CD8-positive, alpha-beta memory T cell (primary cell): ENCODE measurements at regions not wholly inside any gene's neighbourhood (a gene's known extent, or its start where the extent isn't known, plus 50 kb on each side); places are given as distances from the start of the nearest gene placed in this dataset.

Source experiments
- CTCF ChIA-PET: fragments of 350-600 bp; sonication (Branson Sonifier 250); formaldehyde crosslinking; loops from one replicate; lab custom pipeline; 2021; ENCODE audit warnings: antibody characterized with exemption; lab: Charles Lee
- POLR2A ChIA-PET: fragments of 350-600 bp; sonication (Branson Sonifier 250); formaldehyde crosslinking; loops from one replicate; lab custom pipeline; 2021; ENCODE audit warnings: antibody characterized with exemption; lab: Charles Lee
- DNase-seq, 5 donors: peaks; one replicate each; pipeline versions ENCODE4 v3.0.0 to v3.0.0-alpha.2; 2020 to 2022; ENCODE audit warnings: mixed read lengths in 1 of 5
- H3K27ac ChIP-seq: one replicate; pipeline ENCODE4 v1.7.0; 2013; ENCODE audit warnings: low read depth, mild to moderate bottlenecking, low read length, moderate library complexity
- H3K27me3 ChIP-seq: 2 replicates; pipeline ENCODE4 v1.7.0; 2013; ENCODE audit warnings: low read length, mild to moderate bottlenecking; ENCODE audit not compliant: insufficient read depth, poor library complexity, severe bottlenecking
- H3K36me3 ChIP-seq: 2 replicates; pipeline ENCODE4 v1.7.0; 2013; ENCODE audit warnings: mild to moderate bottlenecking, low read length, moderate library complexity; ENCODE audit not compliant: insufficient read depth
- H3K4me1 ChIP-seq: 2 replicates; pipeline ENCODE4 v1.7.0; 2013; ENCODE audit warnings: mild to moderate bottlenecking, low read length, moderate library complexity; ENCODE audit not compliant: insufficient read depth
- H3K4me3 ChIP-seq: 2 replicates; pipeline ENCODE4 v1.7.0; 2013; ENCODE audit warnings: mild to moderate bottlenecking, low read length
- H3K9me3 ChIP-seq: 2 replicates; pipeline ENCODE4 v1.7.0; 2013; ENCODE audit warnings: mild to moderate bottlenecking, low read length
- H3K27ac Mint-ChIP-seq, 8 donors: one replicate each; pipeline ENCODE4 v1.8.0; 2020 to 2021; ENCODE audit warnings: mixed read lengths in 8 of 8, mild to moderate bottlenecking in 6 of 8, inconsistent platforms in 3 of 8, moderate library complexity in 3 of 8
- H3K27me3 Mint-ChIP-seq, 2 donors: one replicate each; pipeline ENCODE4 v1.8.0; 2020 to 2021; ENCODE audit warnings: mixed read lengths in 2 of 2, mild to moderate bottlenecking in 1 of 2, moderate library complexity in 1 of 2
- H3K36me3 Mint-ChIP-seq, 3 donors: one replicate each; pipeline ENCODE4 v1.8.0; 2020 to 2021; ENCODE audit warnings: mixed read lengths in 3 of 3, inconsistent platforms in 1 of 3, mild to moderate bottlenecking in 1 of 3
- H3K4me1 Mint-ChIP-seq, 3 donors: one replicate each; pipeline ENCODE4 v1.8.0; 2020 to 2021; ENCODE audit warnings: mixed read lengths in 3 of 3, inconsistent platforms in 1 of 3, mild to moderate bottlenecking in 1 of 3
- H3K4me3 Mint-ChIP-seq, 7 donors: one replicate each; pipeline ENCODE4 v1.8.0; 2020 to 2021; ENCODE audit warnings: mixed read lengths in 7 of 7, mild to moderate bottlenecking in 6 of 7, moderate library complexity in 4 of 7, inconsistent platforms in 2 of 7
- H3K9me3 Mint-ChIP-seq, 5 donors: one replicate each; pipeline ENCODE4 v1.8.0; 2020 to 2022; ENCODE audit warnings: mixed read lengths in 5 of 5, mild to moderate bottlenecking in 3 of 5, moderate library complexity in 2 of 5, inconsistent platforms in 1 of 5

- Histone ChIP-seq H3K27me3 (no peaks in the 10 kb centered on the region), H3K4me3 (no peak overlapping the region), H3K27ac (no peak overlapping the region), H3K9me3 (no peaks in the 10 kb centered on the region), H3K4me1 (no peaks in the 10 kb centered on the region), H3K36me3 (no peaks in the 10 kb centered on the region)
- H3K27me3 Mint-ChIP-seq, result peaks cover 3% of the 10 kb centered on the region in 2 donors
- no peaks in the 10 kb centered on the region for H3K36me3 Mint-ChIP-seq
- H3K9me3 Mint-ChIP-seq, result peaks cover 17 to 31% (median 28%) of the 10 kb centered on the region in 5 donors
- H3K4me1 Mint-ChIP-seq, result no peaks in the 10 kb centered on the region
- H3K4me3 Mint-ChIP-seq, result no peak overlapping the region
- no peak overlapping the region for H3K27ac Mint-ChIP-seq
- POLR2A ChIA-PET, result no interaction called here
- CTCF ChIA-PET, result no interaction called here
- DNase-seq, result no peak
Observed at GRCh38 chr19:31863122-31863521, 482.3 kb upstream of the ZNF507 start.

- H3K4me3 ChIP-seq, result no peak overlapping the region
- Mint-ChIP-seq H3K4me1 (no peaks in the 10 kb centered on the region), H3K4me3 (no peak overlapping the region), H3K27ac (no peak overlapping the region), H3K9me3 (peaks cover 0 to 14% (median 6%) of the 10 kb centered on the region in 5 donors), H3K36me3 (no peaks in the 10 kb centered on the region), H3K27me3 (no peaks in the 10 kb centered on the region)
- no peaks in the 10 kb centered on the region for H3K36me3 ChIP-seq
- H3K27ac ChIP-seq, result no peak overlapping the region
- H3K27me3 ChIP-seq, result no peaks in the 10 kb centered on the region
- H3K9me3 ChIP-seq, result no peaks in the 10 kb centered on the region
- no peak for DNase-seq
- ChIA-PET CTCF (no interaction called here), POLR2A (no interaction called here)
- no peaks in the 10 kb centered on the region for H3K4me1 ChIP-seq
Observed at GRCh38 chr19:31874313-31874712, 471.1 kb upstream of the ZNF507 start.

GRCh38 chr19:31875591-31875990, 469.8 kb upstream of the ZNF507 start:
- Histone ChIP-seq H3K27me3 (no peaks in the 10 kb centered on the region), H3K4me1 (no peaks in the 10 kb centered on the region), H3K9me3 (no peaks in the 10 kb centered on the region), H3K4me3 (no peak overlapping the region), H3K27ac (no peak overlapping the region), H3K36me3 (no peaks in the 10 kb centered on the region)
- Mint-ChIP-seq H3K4me3 (no peak overlapping the region), H3K9me3 (peaks cover 0 to 14% (median 6%) of the 10 kb centered on the region in 5 donors), H3K27me3 (no peaks in the 10 kb centered on the region), H3K27ac (no peak overlapping the region), H3K4me1 (no peaks in the 10 kb centered on the region), H3K36me3 (no peaks in the 10 kb centered on the region)
- ChIA-PET POLR2A (no interaction called here), CTCF (no interaction called here)
- no peak for DNase-seq

GRCh38 chr19:31880283-31880682, 465.1 kb upstream of the ZNF507 start:
- no peak for DNase-seq
- no peaks in the 10 kb centered on the region for H3K4me1 ChIP-seq
- Mint-ChIP-seq H3K27me3 (peaks cover 0 to 4% of the 10 kb centered on the region in 2 donors), H3K27ac (no peak overlapping the region), H3K4me1 (no peaks in the 10 kb centered on the region), H3K4me3 (no peak overlapping the region), H3K9me3 (peaks cover 0 to 12% (median 8%) of the 10 kb centered on the region in 5 donors), H3K36me3 (peaks cover 0 to 2% (median 0%) of the 10 kb centered on the region in 3 donors)
- H3K36me3 ChIP-seq, result no peaks in the 10 kb centered on the region
- H3K27me3 ChIP-seq, result no peaks in the 10 kb centered on the region
- no peak overlapping the region for H3K27ac ChIP-seq
- H3K4me3 ChIP-seq, result no peak overlapping the region
- CTCF ChIA-PET, result no interaction called here
- H3K9me3 ChIP-seq, result no peaks in the 10 kb centered on the region
- POLR2A ChIA-PET, result no interaction called here

GRCh38 chr19:31881988-31882387, 463.4 kb upstream of the ZNF507 start:
- no peak overlapping the region for H3K27ac ChIP-seq
- H3K27me3 Mint-ChIP-seq, result peaks cover 0 to 4% of the 10 kb centered on the region in 2 donors
- DNase-seq, result no peak
- no peak overlapping the region for H3K27ac Mint-ChIP-seq
- no peak overlapping the region for H3K4me3 ChIP-seq
- peaks cover 0 to 2% (median 0%) of the 10 kb centered on the region in 3 donors for H3K36me3 Mint-ChIP-seq
- ChIA-PET CTCF (no interaction called here), POLR2A (no interaction called here)
- H3K4me1 Mint-ChIP-seq, result no peaks in the 10 kb centered on the region
- H3K4me1 ChIP-seq, result no peaks in the 10 kb centered on the region
- H3K36me3 ChIP-seq, result no peaks in the 10 kb centered on the region
- H3K9me3 Mint-ChIP-seq, result peaks cover 0 to 12% (median 8%) of the 10 kb centered on the region in 5 donors
- no peaks in the 10 kb centered on the region for H3K27me3 ChIP-seq
- H3K9me3 ChIP-seq, result no peaks in the 10 kb centered on the region
- H3K4me3 Mint-ChIP-seq, result no peak overlapping the region

GRCh38 chr19:31882709-31883108, 462.7 kb upstream of the ZNF507 start:
- POLR2A ChIA-PET, result no interaction called here
- no peak for DNase-seq
- H3K9me3 ChIP-seq, result no peaks in the 10 kb centered on the region

GRCh38 chr19:31883296-31883990, 462.0 kb upstream of the ZNF507 start:
- Mint-ChIP-seq H3K4me3 (no peak overlapping the region), H3K27me3 (peaks cover 0 to 4% of the 10 kb centered on the region in 2 donors), H3K4me1 (no peaks in the 10 kb centered on the region), H3K9me3 (peaks cover 0 to 9% (median 5%) of the 10 kb centered on the region in 5 donors), H3K27ac (no peak overlapping the region), H3K36me3 (peaks cover 0 to 2% (median 0%) of the 10 kb centered on the region in 3 donors)
- Histone ChIP-seq H3K4me1 (no peaks in the 10 kb centered on the region), H3K27ac (no peak overlapping the region), H3K4me3 (no peak overlapping the region), H3K27me3 (no peaks in the 10 kb centered on the region), H3K36me3 (no peaks in the 10 kb centered on the region), H3K9me3 (no peaks in the 10 kb centered on the region)
- no peak for DNase-seq
- CTCF ChIA-PET, result no interaction called here
- POLR2A ChIA-PET, result no interaction called here

More at GRCh38 chr19:31882709-31883108, 462.7 kb upstream of the ZNF507 start:
- Histone ChIP-seq H3K27ac (no peak overlapping the region), H3K4me1 (no peaks in the 10 kb centered on the region), H3K4me3 (no peak overlapping the region), H3K36me3 (no peaks in the 10 kb centered on the region), H3K27me3 (no peaks in the 10 kb centered on the region)
- no peaks in the 10 kb centered on the region for H3K4me1 Mint-ChIP-seq
- no peak overlapping the region for H3K27ac Mint-ChIP-seq
- peaks cover 0 to 2% (median 0%) of the 10 kb centered on the region in 3 donors for H3K36me3 Mint-ChIP-seq
- H3K27me3 Mint-ChIP-seq, result peaks cover 0 to 4% of the 10 kb centered on the region in 2 donors
- H3K9me3 Mint-ChIP-seq, result peaks cover 0 to 9% (median 6%) of the 10 kb centered on the region in 5 donors
- H3K4me3 Mint-ChIP-seq, result no peak overlapping the region
- CTCF ChIA-PET, result no interaction called here

GRCh38 chr19:31885280-31885853, 460.0 kb upstream of the ZNF507 start:
- no peak overlapping the region for H3K27ac Mint-ChIP-seq
- H3K4me3 Mint-ChIP-seq, result no peak overlapping the region
- H3K4me1 Mint-ChIP-seq, result no peaks in the 10 kb centered on the region
- H3K9me3 Mint-ChIP-seq, result peaks cover 0 to 7% (median 4%) of the 10 kb centered on the region in 5 donors
- CTCF ChIA-PET, result no interaction called here
- Histone ChIP-seq H3K27me3 (no peaks in the 10 kb centered on the region), H3K4me3 (no peak overlapping the region), H3K4me1 (no peaks in the 10 kb centered on the region), H3K27ac (no peak overlapping the region), H3K9me3 (no peaks in the 10 kb centered on the region), H3K36me3 (no peaks in the 10 kb centered on the region)
- no peak for DNase-seq
- H3K27me3 Mint-ChIP-seq, result peaks cover 0 to 4% of the 10 kb centered on the region in 2 donors
- peaks cover 0 to 2% (median 0%) of the 10 kb centered on the region in 3 donors for H3K36me3 Mint-ChIP-seq
- POLR2A ChIA-PET, result no interaction called here
